ENCODE measurements at regions not wholly inside any gene's neighbourhood (a gene's known extent, or its start where the extent isn't known, plus 50 kb on each side); places are given as distances from the start of the nearest gene placed in this dataset.
"Not testable (repeated sequence)": the region's sequence is repeated elsewhere in the genome, so short reads cannot be mapped to it uniquely, and the experiment has no call there.

GRCh38 chr4:123230061-123230460 lies 166.5 kb upstream of the SPRY1 start:
- CTCF ChIA-PET: no interaction called here
- H3K27ac Mint-ChIP-seq: no peak overlapping the region
- no peaks in the 10 kb centered on the region for H3K9me3 ChIP-seq (ENCODE audit: control insufficient read depth in 2 of 3, low read length in 3 of 3)
- peaks cover 0 to 3% (median 0%) of the 10 kb centered on the region in 7 donors for H3K4me1 Mint-ChIP-seq
- POLR2A ChIA-PET: no interaction called here
- DNase-seq (no peak), ATAC-seq (no peak)
- H3K27me3 Mint-ChIP-seq: no peaks in the 10 kb centered on the region
- H3K4me1 ChIP-seq (ENCODE audit: control insufficient read depth in 2 of 2, insufficient read depth in 2 of 2, low read length in 2 of 2): no peaks in the 10 kb centered on the region
- H3K9me3 Mint-ChIP-seq: peaks cover 0 to 7% (median under 1%) of the 10 kb centered on the region in 11 donors
- no peaks in the 10 kb centered on the region for H3K27me3 ChIP-seq (ENCODE audit: control insufficient read depth in 2 of 2, insufficient read depth in 2 of 2, low read length in 2 of 2)
- H3K36me3 Mint-ChIP-seq: peaks cover 12 to 68% (median 48%) of the 10 kb centered on the region in 5 donors
- H3K4me3 ChIP-seq (ENCODE audit: low read length): no peak overlapping the region
- H3K4me3 Mint-ChIP-seq: no peak overlapping the region
- intact Hi-C loops (cut with micrococcal nuclease): no loop called here
- H3K36me3 ChIP-seq (ENCODE audit: control insufficient read depth in 2 of 3, insufficient read depth in 3 of 3, low read length in 3 of 3): no peaks in the 10 kb centered on the region
- no peak overlapping the region for H3K27ac ChIP-seq (ENCODE audit: low read depth, low read length)

- no peak overlapping the region for H3K4me3 ChIP-seq (ENCODE audit: low read length)
- H3K4me1 ChIP-seq (ENCODE audit: control insufficient read depth in 2 of 2, insufficient read depth in 2 of 2, low read length in 2 of 2): no peaks in the 10 kb centered on the region
- H3K27me3 Mint-ChIP-seq: no peaks in the 10 kb centered on the region
- no peak overlapping the region for H3K4me3 Mint-ChIP-seq
- ATAC-seq (peak; percentile 47), DNase-seq (no peak)
- peaks cover 0 to 6% (median 0%) of the 10 kb centered on the region in 11 donors for H3K9me3 Mint-ChIP-seq
- H3K27ac ChIP-seq (ENCODE audit: low read depth, low read length): no peak overlapping the region
- ChIA-PET POLR2A (no interaction called here), CTCF (no interaction called here)
- no peak overlapping the region for H3K27ac Mint-ChIP-seq
- no peaks in the 10 kb centered on the region for H3K36me3 ChIP-seq (ENCODE audit: control insufficient read depth in 2 of 3, insufficient read depth in 3 of 3, low read length in 3 of 3)
- H3K36me3 Mint-ChIP-seq: peaks cover 12 to 61% (median 48%) of the 10 kb centered on the region in 5 donors
- no peaks in the 10 kb centered on the region for H3K9me3 ChIP-seq (ENCODE audit: control insufficient read depth in 2 of 3, low read length in 3 of 3)
- H3K27me3 ChIP-seq (ENCODE audit: control insufficient read depth in 2 of 2, insufficient read depth in 2 of 2, low read length in 2 of 2): no peaks in the 10 kb centered on the region
- intact Hi-C loops (cut with micrococcal nuclease): no loop called here
- H3K4me1 Mint-ChIP-seq: peaks cover 0 to 3% (median 0%) of the 10 kb centered on the region in 7 donors
These were observed 164.2 kb upstream of the SPRY1 start for GRCh38 chr4:123232439-123232838.

GRCh38 chr4:123233136-123233768 lies 163.3 kb upstream of the SPRY1 start:
- CTCF ChIA-PET: no interaction called here
- ATAC-seq (peak; percentile 38), DNase-seq (no peak)
- H3K9me3 ChIP-seq (ENCODE audit: control insufficient read depth in 2 of 3, low read length in 3 of 3): no peaks in the 10 kb centered on the region
- no peak overlapping the region for H3K27ac Mint-ChIP-seq
- H3K27ac ChIP-seq (ENCODE audit: low read depth, low read length): no peak overlapping the region
- H3K9me3 Mint-ChIP-seq: peaks cover 0 to 4% (median 0%) of the 10 kb centered on the region in 11 donors
- no peak overlapping the region for H3K4me3 Mint-ChIP-seq
- no peaks in the 10 kb centered on the region for H3K27me3 ChIP-seq (ENCODE audit: control insufficient read depth in 2 of 2, insufficient read depth in 2 of 2, low read length in 2 of 2)
- H3K36me3 ChIP-seq (ENCODE audit: control insufficient read depth in 2 of 3, insufficient read depth in 3 of 3, low read length in 3 of 3): no peaks in the 10 kb centered on the region
- intact Hi-C loops (cut with micrococcal nuclease): no loop called here
- H3K4me3 ChIP-seq (ENCODE audit: low read length): no peak overlapping the region
- H3K4me1 Mint-ChIP-seq: peaks cover 0 to 3% (median 0%) of the 10 kb centered on the region in 7 donors
- H3K36me3 Mint-ChIP-seq: peaks cover 12 to 56% (median 48%) of the 10 kb centered on the region in 5 donors
- POLR2A ChIA-PET: no interaction called here
- no peaks in the 10 kb centered on the region for H3K4me1 ChIP-seq (ENCODE audit: control insufficient read depth in 2 of 2, insufficient read depth in 2 of 2, low read length in 2 of 2)
- H3K27me3 Mint-ChIP-seq: no peaks in the 10 kb centered on the region

- Histone ChIP-seq H3K4me3 (ENCODE audit: low read length) (no peak overlapping the region), H3K27ac (ENCODE audit: low read depth, low read length) (no peak overlapping the region), H3K9me3 (ENCODE audit: control insufficient read depth in 2 of 3, low read length in 3 of 3) (no peaks in the 10 kb centered on the region), H3K27me3 (ENCODE audit: control insufficient read depth in 2 of 2, insufficient read depth in 2 of 2, low read length in 2 of 2) (no peaks in the 10 kb centered on the region), H3K36me3 (ENCODE audit: control insufficient read depth in 2 of 3, insufficient read depth in 3 of 3, low read length in 3 of 3) (no peaks in the 10 kb centered on the region), H3K4me1 (ENCODE audit: control insufficient read depth in 2 of 2, insufficient read depth in 2 of 2, low read length in 2 of 2) (no peaks in the 10 kb centered on the region)
- DNase-seq (no peak), ATAC-seq (no peak)
- Mint-ChIP-seq H3K9me3 (peaks cover 0 to 12% (median 5%) of the 10 kb centered on the region in 11 donors), H3K4me1 (peaks cover 0 to 3% (median 0%) of the 10 kb centered on the region in 7 donors), H3K4me3 (no peak overlapping the region), H3K36me3 (peaks cover 11 to 51% (median 46%) of the 10 kb centered on the region in 5 donors), H3K27me3 (no peaks in the 10 kb centered on the region), H3K27ac (no peak overlapping the region)
- CTCF ChIA-PET: no interaction called here
- intact Hi-C loops (cut with micrococcal nuclease): no loop called here
- POLR2A ChIA-PET: no interaction called here
These were observed 161.6 kb upstream of the SPRY1 start for GRCh38 chr4:123234955-123235354.

GRCh38 chr4:123235431-123235830 lies 161.2 kb upstream of the SPRY1 start:
- Mint-ChIP-seq H3K4me3 (no peak overlapping the region), H3K4me1 (peaks cover 0 to 3% (median 0%) of the 10 kb centered on the region in 7 donors), H3K9me3 (peaks cover 0 to 13% (median 6%) of the 10 kb centered on the region in 11 donors), H3K36me3 (peaks cover 7 to 51% (median 43%) of the 10 kb centered on the region in 5 donors), H3K27me3 (no peaks in the 10 kb centered on the region), H3K27ac (no peak overlapping the region)
- H3K9me3 ChIP-seq (ENCODE audit: control insufficient read depth in 2 of 3, low read length in 3 of 3): no peaks in the 10 kb centered on the region
- H3K27ac ChIP-seq (ENCODE audit: low read depth, low read length): no peak overlapping the region
- ChIA-PET CTCF (no interaction called here), POLR2A (no interaction called here)
- H3K4me3 ChIP-seq (ENCODE audit: low read length): no peak overlapping the region
- H3K36me3 ChIP-seq (ENCODE audit: control insufficient read depth in 2 of 3, insufficient read depth in 3 of 3, low read length in 3 of 3): no peaks in the 10 kb centered on the region
- ATAC-seq (no peak), DNase-seq (no peak)
- H3K4me1 ChIP-seq (ENCODE audit: control insufficient read depth in 2 of 2, insufficient read depth in 2 of 2, low read length in 2 of 2): no peaks in the 10 kb centered on the region
- H3K27me3 ChIP-seq (ENCODE audit: control insufficient read depth in 2 of 2, insufficient read depth in 2 of 2, low read length in 2 of 2): no peaks in the 10 kb centered on the region
- intact Hi-C loops (cut with micrococcal nuclease): no loop called here

GRCh38 chr4:123236606-123237005 lies 160.0 kb upstream of the SPRY1 start:
- Mint-ChIP-seq H3K4me1 (peaks cover 0 to 3% (median 0%) of the 10 kb centered on the region in 7 donors), H3K27me3 (no peaks in the 10 kb centered on the region), H3K36me3 (peaks cover 6 to 44% (median 34%) of the 10 kb centered on the region in 5 donors), H3K4me3 (no peak overlapping the region), H3K9me3 (peaks cover 0 to 20% (median 13%) of the 10 kb centered on the region in 11 donors), H3K27ac (no peak overlapping the region)
- CTCF ChIA-PET: no interaction called here
- no peaks in the 10 kb centered on the region for H3K36me3 ChIP-seq (ENCODE audit: control insufficient read depth in 2 of 3, insufficient read depth in 3 of 3, low read length in 3 of 3)
- ATAC-seq: no peak
- no peaks in the 10 kb centered on the region for H3K9me3 ChIP-seq (ENCODE audit: control insufficient read depth in 2 of 3, low read length in 3 of 3)
- intact Hi-C loops (cut with micrococcal nuclease): no loop called here
- H3K27ac ChIP-seq (ENCODE audit: low read depth, low read length): no peak overlapping the region
- no peak for DNase-seq
- POLR2A ChIA-PET: no interaction called here
- no peaks in the 10 kb centered on the region for H3K4me1 ChIP-seq (ENCODE audit: control insufficient read depth in 2 of 2, insufficient read depth in 2 of 2, low read length in 2 of 2)
- H3K4me3 ChIP-seq (ENCODE audit: low read length): no peak overlapping the region
- no peaks in the 10 kb centered on the region for H3K27me3 ChIP-seq (ENCODE audit: control insufficient read depth in 2 of 2, insufficient read depth in 2 of 2, low read length in 2 of 2)

GRCh38 chr4:123240286-123240685 lies 156.3 kb upstream of the SPRY1 start:
- H3K9me3 Mint-ChIP-seq: peaks cover 0 to 32% (median 18%) of the 10 kb centered on the region in 11 donors
- H3K27ac Mint-ChIP-seq; H3K27me3 ChIP-seq (ENCODE audit: control insufficient read depth in 2 of 2, insufficient read depth in 2 of 2, low read length in 2 of 2); H3K4me3 Mint-ChIP-seq; DNase-seq; H3K9me3 ChIP-seq (ENCODE audit: control insufficient read depth in 2 of 3, low read length in 3 of 3); H3K27me3 Mint-ChIP-seq; POLR2A ChIA-PET; H3K4me1 Mint-ChIP-seq; H3K4me1 ChIP-seq (ENCODE audit: control insufficient read depth in 2 of 2, insufficient read depth in 2 of 2, low read length in 2 of 2); H3K27ac ChIP-seq (ENCODE audit: low read depth, low read length); intact Hi-C loops (cut with micrococcal nuclease); CTCF ChIA-PET; H3K4me3 ChIP-seq (ENCODE audit: low read length); ATAC-seq; H3K36me3 ChIP-seq (ENCODE audit: control insufficient read depth in 2 of 3, insufficient read depth in 3 of 3, low read length in 3 of 3): not testable (repeated sequence)
- peaks cover 4 to 28% (median 16%) of the 10 kb centered on the region in 5 donors for H3K36me3 Mint-ChIP-seq

All from naive thymus-derived CD4-positive, alpha-beta T cell (primary cell).